NCI-H510A treated with DMSO at 0.1 percent for 48 hours (cell line): ENCODE measurements at regions not wholly inside any gene's neighbourhood (a gene's known extent, or its start where the extent isn't known, plus 50 kb on each side); places are given as distances from the start of the nearest gene placed in this dataset.
"Not testable (repeated sequence)": the region's sequence is repeated elsewhere in the genome, so short reads cannot be mapped to it uniquely, and the experiment has no call there.

Experiments
- DNase-seq: peaks from one replicate; lab custom pipeline; 2025; lab: John Stamatoyannopoulos, UW

GRCh38 chr11:25319127-25319526 is 822.3 kb downstream of the LUZP2 start:
- no peak for DNase-seq

GRCh38 chr11:25327656-25328055 is 830.8 kb downstream of the LUZP2 start:
- no peak for DNase-seq

- DNase-seq = no peak
Observed at GRCh38 chr11:25339281-25339680, 842.4 kb downstream of the LUZP2 start.

- DNase-seq = no peak
Observed at GRCh38 chr11:25349537-25349936, 852.7 kb downstream of the LUZP2 start.

GRCh38 chr11:25350899-25351803 is 854.3 kb downstream of the LUZP2 start:
- DNase-seq = no peak

GRCh38 chr11:25357133-25357532 is 860.3 kb downstream of the LUZP2 start:
- DNase-seq = no peak

- DNase-seq = no peak
Observed at GRCh38 chr11:25377466-25377865, 880.6 kb downstream of the LUZP2 start.

GRCh38 chr11:25396847-25397246 is 900.0 kb downstream of the LUZP2 start:
- no peak for DNase-seq

GRCh38 chr11:25408146-25408545 is 911.3 kb downstream of the LUZP2 start:
- no peak for DNase-seq

GRCh38 chr11:25415793-25416192 is 916.1 kb upstream of the ANO3 start:
- DNase-seq = no peak

GRCh38 chr11:25423436-25424199 is 908.3 kb upstream of the ANO3 start:
- no peak for DNase-seq

GRCh38 chr11:25432376-25432775 is 899.6 kb upstream of the ANO3 start:
- DNase-seq = no peak

- no peak for DNase-seq
Observed at GRCh38 chr11:25435197-25435596, 896.7 kb upstream of the ANO3 start.

GRCh38 chr11:25436326-25436725 is 895.6 kb upstream of the ANO3 start:
- DNase-seq = no peak

GRCh38 chr11:25441421-25441820 is 890.5 kb upstream of the ANO3 start:
- no peak for DNase-seq

- DNase-seq = no peak
Observed at GRCh38 chr11:25449091-25449490, 882.8 kb upstream of the ANO3 start.

- DNase-seq = no peak
Observed at GRCh38 chr11:25453471-25453870, 878.5 kb upstream of the ANO3 start.

- no peak for DNase-seq
Observed at GRCh38 chr11:25456211-25456610, 875.7 kb upstream of the ANO3 start.

GRCh38 chr11:25483915-25484635 is 847.9 kb upstream of the ANO3 start:
- no peak for DNase-seq

GRCh38 chr11:25485315-25485714 is 846.6 kb upstream of the ANO3 start:
- no peak for DNase-seq

- DNase-seq = not testable (repeated sequence)
Observed at GRCh38 chr11:25486338-25486737, 845.6 kb upstream of the ANO3 start.

GRCh38 chr11:25488176-25488575 is 843.8 kb upstream of the ANO3 start:
- DNase-seq = not testable (repeated sequence)
